Brain microvascular endothelial cell (primary cell): ENCODE measurements at regions not wholly inside any gene's neighbourhood (a gene's known extent, or its start where the extent isn't known, plus 50 kb on each side); places are given as distances from the start of the nearest gene placed in this dataset.

ENCODE experiments used
- DNase-seq: peaks from one replicate; pipeline ENCODE4 v3.0.0-alpha.2; 2020
- H3K27ac ChIP-seq: fragments of 250-450 bp; sonication (Bioruptor Pico); 2 replicates; pipeline ENCODE4 v1.5.1; 2020; ENCODE audit warnings: mild to moderate bottlenecking, moderate library complexity
- H3K27me3 ChIP-seq: fragments of 250-450 bp; sonication (Bioruptor Pico); replicated peaks from 2 replicates; pipeline ENCODE4 v1.5.1; 2020; ENCODE audit warnings: mild to moderate bottlenecking
- H3K36me3 ChIP-seq: fragments of 250-450 bp; sonication (Bioruptor Pico); replicated peaks from 2 replicates; pipeline ENCODE4 v1.5.1; 2020; ENCODE audit warnings: mild to moderate bottlenecking
- H3K4me3 ChIP-seq: 2 replicates; pipeline ENCODE4 v1.5.1; 2011; ENCODE audit warnings: low read depth, mild to moderate bottlenecking, control low read depth, low read length, moderate library complexity
- in situ Hi-C: cut with HindIII; loops from 2 replicates; pipeline ENCODE4 v1.10.0; 2017; ENCODE audit warnings: low sequenced_read_pairs, low pct_ligation_motif_present
- TF ChIP-seq, protein P1 (sequence below): IDR thresholded peaks from 2 replicates; pipeline ENCODE4 v1.5.1; 2011; ENCODE audit warnings: low read depth, mild to moderate bottlenecking, moderate library complexity, low read length, control low read depth, inconsistent platforms; ENCODE audit errors: missing control alignments

DNA sequence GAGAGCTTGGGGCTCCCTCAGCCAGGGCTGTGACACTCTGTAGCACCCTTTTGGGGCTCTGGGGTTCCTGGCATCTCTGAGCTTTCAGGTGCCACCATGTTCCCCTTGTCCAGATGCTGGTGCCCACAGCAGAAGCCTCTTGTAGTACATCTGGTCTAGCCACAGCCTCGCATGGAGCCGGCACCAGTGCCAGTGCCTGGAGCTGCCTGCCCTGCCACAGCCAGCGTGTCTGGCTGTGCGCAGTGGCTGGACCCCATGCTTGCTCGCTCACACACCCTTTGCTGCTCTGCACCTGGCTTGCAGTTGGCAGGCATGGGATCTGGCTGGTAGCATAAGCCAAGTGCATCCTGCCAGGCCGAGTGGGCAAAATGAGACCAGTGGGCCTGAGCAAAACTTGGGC, 744.8 kb upstream of the GBE1 start:
- no peak overlapping the region for H3K27ac ChIP-seq
- TF ChIP-seq, protein P1, sequence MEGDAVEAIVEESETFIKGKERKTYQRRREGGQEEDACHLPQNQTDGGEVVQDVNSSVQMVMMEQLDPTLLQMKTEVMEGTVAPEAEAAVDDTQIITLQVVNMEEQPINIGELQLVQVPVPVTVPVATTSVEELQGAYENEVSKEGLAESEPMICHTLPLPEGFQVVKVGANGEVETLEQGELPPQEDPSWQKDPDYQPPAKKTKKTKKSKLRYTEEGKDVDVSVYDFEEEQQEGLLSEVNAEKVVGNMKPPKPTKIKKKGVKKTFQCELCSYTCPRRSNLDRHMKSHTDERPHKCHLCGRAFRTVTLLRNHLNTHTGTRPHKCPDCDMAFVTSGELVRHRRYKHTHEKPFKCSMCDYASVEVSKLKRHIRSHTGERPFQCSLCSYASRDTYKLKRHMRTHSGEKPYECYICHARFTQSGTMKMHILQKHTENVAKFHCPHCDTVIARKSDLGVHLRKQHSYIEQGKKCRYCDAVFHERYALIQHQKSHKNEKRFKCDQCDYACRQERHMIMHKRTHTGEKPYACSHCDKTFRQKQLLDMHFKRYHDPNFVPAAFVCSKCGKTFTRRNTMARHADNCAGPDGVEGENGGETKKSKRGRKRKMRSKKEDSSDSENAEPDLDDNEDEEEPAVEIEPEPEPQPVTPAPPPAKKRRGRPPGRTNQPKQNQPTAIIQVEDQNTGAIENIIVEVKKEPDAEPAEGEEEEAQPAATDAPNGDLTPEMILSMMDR, result no peak
- no peak overlapping the region for H3K4me3 ChIP-seq
- in situ Hi-C loops, result no loop called here
- no peak for DNase-seq
- no peaks in the 10 kb centered on the region for H3K36me3 ChIP-seq
- H3K27me3 ChIP-seq, result no peaks in the 10 kb centered on the region

DNA sequence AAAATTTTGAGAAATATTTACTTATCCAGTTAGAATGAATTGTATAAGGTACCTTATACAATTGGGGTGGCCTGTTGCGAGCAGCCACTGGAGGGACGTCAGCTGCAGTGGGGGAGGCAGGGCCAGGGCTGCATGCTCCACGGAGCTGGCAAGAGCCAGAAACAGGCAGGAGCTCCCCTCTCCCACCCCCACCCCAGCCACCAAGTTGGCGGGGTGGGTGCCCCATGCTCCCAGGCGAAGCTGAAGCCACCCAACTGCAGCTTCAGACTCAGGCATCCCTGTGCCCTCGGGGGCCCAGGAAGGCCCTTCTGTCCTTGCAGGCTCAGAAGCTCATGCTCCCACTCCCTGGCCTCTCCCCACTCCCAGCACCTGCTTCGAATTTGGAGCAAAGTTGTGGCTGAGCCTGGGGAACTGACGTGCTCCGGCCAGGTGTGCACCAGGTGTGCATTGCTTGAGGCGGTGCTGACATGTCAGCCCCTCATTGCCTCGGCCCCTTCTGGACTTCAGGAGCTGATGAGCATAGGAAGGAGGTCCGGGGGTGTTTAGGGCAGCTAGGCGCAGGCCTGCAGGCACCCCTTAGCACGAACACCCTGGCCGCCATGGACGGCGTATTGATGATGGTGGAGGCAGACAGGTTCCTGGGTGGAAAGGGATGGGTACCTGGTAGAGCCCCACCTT, 743.8 kb upstream of the GBE1 start:
- DNase-seq, result no peak
- Histone ChIP-seq H3K4me3 (no peak overlapping the region), H3K27me3 (no peaks in the 10 kb centered on the region), H3K36me3 (no peaks in the 10 kb centered on the region), H3K27ac (no peak overlapping the region)
- TF ChIP-seq, protein P1, result no peak
- in situ Hi-C loops, result no loop called here

GRCh38 chr3:82498186-82498585, 736.7 kb upstream of the GBE1 start:
- Histone ChIP-seq H3K36me3 (no peaks in the 10 kb centered on the region), H3K27me3 (no peaks in the 10 kb centered on the region), H3K27ac (no peak overlapping the region), H3K4me3 (no peak overlapping the region)
- in situ Hi-C loops, result no loop called here
- DNase-seq, result no peak
- TF ChIP-seq, protein P1, result no peak

- TF ChIP-seq, protein P1, result no peak
- DNase-seq, result no peak
- H3K27ac ChIP-seq, result no peak overlapping the region
- in situ Hi-C loops, result no loop called here
- H3K27me3 ChIP-seq, result no peaks in the 10 kb centered on the region
- H3K4me3 ChIP-seq, result no peak overlapping the region
- H3K36me3 ChIP-seq, result no peaks in the 10 kb centered on the region
Observed at GRCh38 chr3:82496890-82497560, 735.6 kb upstream of the GBE1 start.

- H3K27me3 ChIP-seq, result no peaks in the 10 kb centered on the region
- no peak overlapping the region for H3K4me3 ChIP-seq
- H3K27ac ChIP-seq, result no peak overlapping the region
- in situ Hi-C loops, result no loop called here
- no peak for DNase-seq
- no peaks in the 10 kb centered on the region for H3K36me3 ChIP-seq
- TF ChIP-seq, protein P1, result no peak
Observed at GRCh38 chr3:82495655-82496054, 734.2 kb upstream of the GBE1 start.

DNA sequence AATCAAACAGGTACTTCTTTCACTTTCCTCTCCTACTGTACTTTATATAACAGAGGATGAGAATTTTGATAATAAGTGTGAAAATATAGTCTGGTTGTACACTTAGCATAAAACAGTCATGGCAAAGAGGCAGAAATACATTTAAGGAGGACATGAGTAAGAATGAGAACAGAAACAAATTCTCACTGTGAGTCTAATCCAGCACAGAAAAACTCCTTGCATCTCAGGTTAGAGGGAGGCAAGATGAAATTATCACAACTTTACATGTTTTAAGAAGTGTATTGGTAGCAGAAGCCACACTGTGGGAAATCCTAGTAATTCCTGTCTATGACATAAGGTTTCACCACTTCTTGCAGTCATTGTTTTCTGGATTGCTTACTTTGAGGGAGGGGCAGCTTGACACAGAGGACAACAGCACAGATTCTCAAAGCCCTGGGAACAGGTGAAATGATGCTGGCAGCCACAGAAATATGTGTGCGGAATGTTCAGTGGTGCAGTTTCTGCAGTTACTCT, 733.6 kb upstream of the GBE1 start:
- H3K27ac ChIP-seq, result no peak overlapping the region
- in situ Hi-C loops, result no loop called here

More for the DNA sequence above, 733.6 kb upstream of the GBE1 start:
- TF ChIP-seq, protein P1, result no peak
- no peak for DNase-seq
- H3K4me3 ChIP-seq, result no peak overlapping the region
- no peaks in the 10 kb centered on the region for H3K27me3 ChIP-seq
- no peaks in the 10 kb centered on the region for H3K36me3 ChIP-seq
